Lower lobe of right lung (tissue), 2 donors: ENCODE measurements at regions not wholly inside any gene's neighbourhood (a gene's known extent, or its start where the extent isn't known, plus 50 kb on each side); places are given as distances from the start of the nearest gene placed in this dataset.

ENCODE experiments used
- ATAC-seq, 2 donors: fragments of 200-7000 bp; cut with Tn5 transposase; one replicate each; pipeline ENCODE4 v1.9.1; 2020 to 2022; ENCODE audit warnings: mild to moderate bottlenecking in 2 of 2, moderate library complexity in 2 of 2
- DNase-seq: peaks from one replicate; pipeline ENCODE4 v3.0.0-alpha.2; 2020
- H3K27ac ChIP-seq: fragments of 200-600 bp; one replicate; pipeline ENCODE4 v1.8.0; 2022
- H3K27me3 ChIP-seq: fragments of 200-600 bp; one replicate; pipeline ENCODE4 v1.8.0; 2022; ENCODE audit warnings: low read depth
- H3K36me3 ChIP-seq: fragments of 200-600 bp; one replicate; pipeline ENCODE4 v1.8.0; 2022; ENCODE audit warnings: mild to moderate bottlenecking
- H3K4me1 ChIP-seq: fragments of 200-600 bp; one replicate; pipeline ENCODE4 v1.8.0; 2022
- H3K4me3 ChIP-seq: fragments of 200-600 bp; one replicate; pipeline ENCODE4 v1.8.0; 2022; ENCODE audit warnings: mild to moderate bottlenecking
- H3K9me3 ChIP-seq: fragments of 200-600 bp; one replicate; pipeline ENCODE4 v1.8.0; 2022
- intact Hi-C: fragments of 100-400 bp; cut with DNase I; formaldehyde crosslinking; loops from one replicate; pipeline ENCODE4 v1.11.0; 2022
- TF ChIP-seq, protein P1 (sequence below): fragments of 200-600 bp; IDR thresholded peaks from one replicate; pipeline ENCODE4 v1.8.0; 2022; ENCODE audit warnings: antibody characterized with exemption, mild to moderate bottlenecking
- donor health status: DM: no; HTN: yes; CAD: no; lungs with severe emphysema.

DNA sequence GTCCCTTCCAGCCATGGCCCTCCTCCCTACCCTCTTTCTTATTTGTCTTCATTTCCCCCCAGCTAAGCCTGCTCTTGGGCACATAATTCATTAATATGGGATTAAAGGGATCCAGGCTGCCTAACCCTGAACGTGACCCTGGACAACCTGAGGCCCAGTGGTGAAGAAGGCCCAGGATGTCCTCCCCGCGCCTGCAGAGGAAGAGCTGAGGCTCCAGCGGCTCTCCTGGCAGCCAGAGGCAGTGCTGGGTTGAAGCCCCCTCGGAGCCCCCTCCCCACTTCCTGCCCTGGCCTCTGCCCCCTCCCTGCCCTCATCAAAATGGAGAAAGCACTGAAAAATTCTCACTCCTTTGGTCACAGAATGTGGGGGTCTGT is 96.5 kb upstream of the ATP2B2 start:
- Histone ChIP-seq H3K27me3 (peaks cover 29% of the 10 kb centered on the region), H3K27ac (no peak overlapping the region), H3K4me1 (no peaks in the 10 kb centered on the region), H3K4me3 (no peak overlapping the region), H3K9me3 (no peaks in the 10 kb centered on the region), H3K36me3 (no peaks in the 10 kb centered on the region)
- TF ChIP-seq, protein P1, sequence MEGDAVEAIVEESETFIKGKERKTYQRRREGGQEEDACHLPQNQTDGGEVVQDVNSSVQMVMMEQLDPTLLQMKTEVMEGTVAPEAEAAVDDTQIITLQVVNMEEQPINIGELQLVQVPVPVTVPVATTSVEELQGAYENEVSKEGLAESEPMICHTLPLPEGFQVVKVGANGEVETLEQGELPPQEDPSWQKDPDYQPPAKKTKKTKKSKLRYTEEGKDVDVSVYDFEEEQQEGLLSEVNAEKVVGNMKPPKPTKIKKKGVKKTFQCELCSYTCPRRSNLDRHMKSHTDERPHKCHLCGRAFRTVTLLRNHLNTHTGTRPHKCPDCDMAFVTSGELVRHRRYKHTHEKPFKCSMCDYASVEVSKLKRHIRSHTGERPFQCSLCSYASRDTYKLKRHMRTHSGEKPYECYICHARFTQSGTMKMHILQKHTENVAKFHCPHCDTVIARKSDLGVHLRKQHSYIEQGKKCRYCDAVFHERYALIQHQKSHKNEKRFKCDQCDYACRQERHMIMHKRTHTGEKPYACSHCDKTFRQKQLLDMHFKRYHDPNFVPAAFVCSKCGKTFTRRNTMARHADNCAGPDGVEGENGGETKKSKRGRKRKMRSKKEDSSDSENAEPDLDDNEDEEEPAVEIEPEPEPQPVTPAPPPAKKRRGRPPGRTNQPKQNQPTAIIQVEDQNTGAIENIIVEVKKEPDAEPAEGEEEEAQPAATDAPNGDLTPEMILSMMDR: no peak
- no peak for DNase-seq
- no peak for ATAC-seq
- intact Hi-C loops: no loop called here

- no peak for DNase-seq
- Histone ChIP-seq H3K27me3 (peaks cover 29% of the 10 kb centered on the region), H3K4me3 (no peak overlapping the region), H3K36me3 (no peaks in the 10 kb centered on the region), H3K9me3 (no peaks in the 10 kb centered on the region), H3K4me1 (no peaks in the 10 kb centered on the region), H3K27ac (no peak overlapping the region)
- TF ChIP-seq, protein P1: no peak
- intact Hi-C loops: no loop called here
- no peak for ATAC-seq
Measured at GRCh38 chr3:10602271-10602670, 96.9 kb upstream of the ATP2B2 start.

- Histone ChIP-seq H3K36me3 (no peaks in the 10 kb centered on the region), H3K9me3 (no peaks in the 10 kb centered on the region), H3K4me1 (no peaks in the 10 kb centered on the region), H3K27me3 (peaks cover 29% of the 10 kb centered on the region), H3K27ac (no peak overlapping the region), H3K4me3 (no peak overlapping the region)
- intact Hi-C loops: no loop called here
- DNase-seq (no peak), ATAC-seq (peak; percentile 54 to 83)
- TF ChIP-seq, protein P1: no peak
Measured at GRCh38 chr3:10602769-10603768, 97.7 kb upstream of the ATP2B2 start.

- H3K27ac ChIP-seq: no peak overlapping the region
- H3K9me3 ChIP-seq: peaks cover 7% of the 10 kb centered on the region
- H3K4me3 ChIP-seq: no peak overlapping the region
- no peaks in the 10 kb centered on the region for H3K36me3 ChIP-seq
- no peaks in the 10 kb centered on the region for H3K4me1 ChIP-seq
- ATAC-seq: no peak
- H3K27me3 ChIP-seq: peaks cover 13% of the 10 kb centered on the region
- no peak for DNase-seq
- intact Hi-C loops: no loop called here
- TF ChIP-seq, protein P1: no peak
Measured at GRCh38 chr3:10609134-10609533, 103.7 kb upstream of the ATP2B2 start.

GRCh38 chr3:10614168-10614567 is 108.8 kb upstream of the ATP2B2 start:
- no peak overlapping the region for H3K4me3 ChIP-seq
- DNase-seq: no peak
- no peaks in the 10 kb centered on the region for H3K36me3 ChIP-seq
- intact Hi-C loops: no loop called here
- ATAC-seq: no peak
- peaks cover 7% of the 10 kb centered on the region for H3K27me3 ChIP-seq
- H3K27ac ChIP-seq: no peak overlapping the region
- H3K9me3 ChIP-seq: peaks cover 7% of the 10 kb centered on the region
- TF ChIP-seq, protein P1: no peak
- no peaks in the 10 kb centered on the region for H3K4me1 ChIP-seq
